HG03439 (cell line): ENCODE measurements at regions not wholly inside any gene's neighbourhood (a gene's known extent, or its start where the extent isn't known, plus 50 kb on each side); places are given as distances from the start of the nearest gene placed in this dataset.
"Not testable (repeated sequence)": the region's sequence is repeated elsewhere in the genome, so short reads cannot be mapped to it uniquely, and the experiment has no call there.

Source experiments
- ATAC-seq: cut with Tn5 transposase; IDR thresholded peaks from one replicate; pipeline ENCODE4 v1.9.1; 2021; ENCODE audit warnings: mild to moderate bottlenecking, moderate library complexity; ENCODE audit not compliant: unreplicated experiment

GRCh38 chr11:23797624-23798419 is 699.0 kb upstream of the LUZP2 start:
- ATAC-seq = no peak

DNA sequence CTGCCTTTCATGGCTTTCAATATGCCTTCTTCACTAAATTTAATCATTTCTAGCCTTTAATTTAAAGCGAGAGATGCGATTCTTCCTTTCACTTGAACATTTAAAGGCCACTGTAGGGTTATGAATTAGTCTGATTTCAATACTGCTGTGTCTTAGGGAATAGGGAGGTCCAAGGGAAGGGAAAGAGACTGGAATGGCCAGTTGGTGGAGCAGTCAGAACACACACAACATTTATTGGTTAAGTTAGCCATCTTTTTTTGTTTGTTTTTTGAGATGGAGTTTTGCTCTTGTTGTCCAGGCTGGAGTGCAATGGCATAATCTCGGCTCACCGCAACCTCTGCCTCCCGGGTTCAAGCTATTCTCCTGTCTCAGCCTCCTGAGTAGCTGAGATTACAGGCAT is 662.5 kb upstream of the LUZP2 start:
- not testable (repeated sequence) for ATAC-seq

- ATAC-seq = no peak
Measured at GRCh38 chr11:23836981-23837380, 659.9 kb upstream of the LUZP2 start.

DNA sequence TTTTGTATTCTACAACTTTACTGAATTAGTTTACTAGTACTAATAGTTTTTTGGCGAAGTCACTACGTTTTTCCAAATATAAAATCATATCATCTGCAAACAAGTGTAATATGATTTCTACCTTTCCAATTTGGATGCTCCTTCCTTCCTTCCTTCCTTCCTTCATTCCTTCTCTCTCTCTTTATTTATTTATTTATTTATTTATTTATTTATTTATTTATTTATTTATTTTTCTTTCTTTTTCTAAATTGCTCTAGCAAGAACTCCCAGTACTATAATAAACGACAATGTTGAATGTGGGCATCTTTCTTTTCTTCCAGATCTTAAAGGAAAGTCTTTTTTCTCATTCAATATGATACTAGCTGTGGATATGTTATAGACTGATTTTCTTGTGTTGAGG is 656.0 kb upstream of the LUZP2 start:
- no peak for ATAC-seq

- ATAC-seq = no peak
Measured at GRCh38 chr11:23846902-23847422, 649.9 kb upstream of the LUZP2 start.

DNA sequence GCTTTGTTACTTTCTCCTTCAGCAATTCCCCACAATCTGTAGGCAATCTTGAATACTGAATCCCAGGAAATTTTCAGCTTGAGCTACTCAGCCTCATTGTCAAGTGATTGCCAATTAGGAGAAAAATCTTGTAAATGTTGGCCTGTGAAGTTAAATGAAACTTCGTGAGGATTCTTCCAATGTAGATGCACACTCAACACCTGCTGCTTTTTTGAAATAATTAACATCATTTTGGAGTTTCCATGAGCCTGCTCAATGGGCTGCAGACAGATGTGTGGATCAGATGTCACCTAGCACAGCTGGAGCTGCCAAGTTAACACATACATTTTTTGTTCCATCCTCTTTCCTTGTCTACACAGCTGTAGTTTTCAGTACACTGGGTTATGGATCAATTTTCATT is 645.6 kb upstream of the LUZP2 start:
- no peak for ATAC-seq

DNA sequence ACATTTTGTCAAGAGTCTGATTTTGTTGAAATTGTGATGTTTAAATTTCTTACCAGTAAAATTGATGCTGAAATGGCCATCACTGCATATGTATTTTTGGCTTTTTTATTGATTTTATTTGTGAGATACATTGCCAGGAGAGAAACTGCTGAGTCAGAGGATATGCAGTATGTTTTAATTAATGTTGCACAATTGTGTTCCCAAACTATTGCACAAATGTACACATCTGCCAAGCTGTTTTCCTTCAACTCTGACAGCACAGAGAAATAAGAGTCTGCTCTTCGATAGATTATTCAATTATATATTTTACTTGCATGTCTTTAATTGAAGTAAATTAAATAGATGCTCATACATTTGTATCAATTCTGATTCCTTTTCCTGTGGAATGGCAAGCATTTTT is 640.2 kb upstream of the LUZP2 start:
- ATAC-seq = no peak

GRCh38 chr11:23859087-23859486 is 637.8 kb upstream of the LUZP2 start:
- ATAC-seq = no peak

GRCh38 chr11:23861615-23862014 is 635.2 kb upstream of the LUZP2 start:
- no peak for ATAC-seq

DNA sequence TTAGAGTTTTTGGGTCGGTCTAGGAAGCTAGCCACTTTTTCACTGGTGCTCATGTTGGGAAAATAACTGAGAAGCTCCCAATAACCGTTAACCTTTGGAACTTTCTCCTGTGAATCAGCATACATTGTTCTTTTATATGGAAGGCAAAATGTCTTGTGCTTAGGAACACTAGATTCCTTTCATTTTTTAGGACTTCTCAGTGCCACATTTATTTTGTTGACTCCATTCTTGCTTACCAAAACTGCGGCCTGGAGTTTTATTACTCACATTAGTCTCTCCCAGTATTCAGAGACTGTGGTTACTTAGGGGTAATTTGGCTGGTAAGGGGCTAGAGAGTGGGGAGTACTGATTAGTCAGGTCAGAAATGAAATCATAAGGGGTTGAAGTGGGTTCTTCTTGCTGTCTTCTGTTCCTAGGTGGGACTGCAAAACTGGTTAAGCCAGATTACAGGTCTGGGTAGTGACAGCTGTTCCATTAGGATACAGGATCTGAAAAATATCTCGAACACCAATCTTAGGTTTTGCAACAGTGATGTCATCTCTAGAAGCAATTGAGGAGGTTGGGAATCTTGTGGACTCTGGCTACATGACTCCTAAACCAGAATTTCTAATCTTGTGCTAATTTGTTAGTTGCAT is 631.4 kb upstream of the LUZP2 start:
- ATAC-seq = no peak

DNA sequence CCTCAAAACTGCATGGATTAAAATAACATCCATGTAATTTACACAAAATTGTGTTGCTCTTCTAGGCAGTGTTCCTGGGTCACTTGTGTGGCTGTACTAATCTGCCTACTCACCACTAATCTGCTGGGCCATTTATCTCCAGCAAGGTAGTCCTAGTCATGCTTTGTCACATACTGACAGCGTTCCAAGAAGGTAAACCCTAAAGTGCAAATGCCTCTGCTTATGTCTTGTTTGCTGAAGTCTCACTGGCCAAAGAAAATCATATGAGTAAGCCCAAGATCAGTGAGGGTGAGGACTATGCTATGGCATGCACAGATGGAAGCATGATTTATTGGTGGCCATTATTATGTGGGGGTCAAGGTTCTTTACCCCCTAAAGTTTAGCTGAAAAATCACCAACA is 630.2 kb upstream of the LUZP2 start:
- ATAC-seq = no peak

- ATAC-seq = no peak
Measured at GRCh38 chr11:23869671-23870070, 627.2 kb upstream of the LUZP2 start.

GRCh38 chr11:23873406-23873805 is 623.4 kb upstream of the LUZP2 start:
- no peak for ATAC-seq

GRCh38 chr11:23875176-23875850 is 621.5 kb upstream of the LUZP2 start:
- ATAC-seq = no peak

- ATAC-seq = not testable (repeated sequence)
Measured at GRCh38 chr11:23883426-23884048, 613.3 kb upstream of the LUZP2 start.

DNA sequence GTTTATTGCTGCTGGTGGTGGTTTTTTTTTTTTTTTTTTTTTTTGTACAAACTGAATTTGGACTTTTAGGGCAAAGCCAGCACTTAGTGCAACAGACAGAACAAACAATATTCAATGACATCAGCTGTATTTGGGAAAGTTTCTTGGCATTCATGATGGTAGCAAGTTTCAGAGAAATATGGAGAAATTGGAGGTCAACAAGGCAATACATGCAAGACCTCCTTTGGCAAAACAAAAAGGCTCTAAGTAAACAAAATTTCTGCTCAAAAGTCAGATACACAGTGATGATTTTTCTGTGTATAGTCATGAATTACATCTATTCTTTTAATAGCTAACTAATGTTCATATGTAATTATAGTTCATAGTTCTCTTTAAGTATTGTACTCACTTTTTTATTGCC is 612.5 kb upstream of the LUZP2 start:
- ATAC-seq = no peak

DNA sequence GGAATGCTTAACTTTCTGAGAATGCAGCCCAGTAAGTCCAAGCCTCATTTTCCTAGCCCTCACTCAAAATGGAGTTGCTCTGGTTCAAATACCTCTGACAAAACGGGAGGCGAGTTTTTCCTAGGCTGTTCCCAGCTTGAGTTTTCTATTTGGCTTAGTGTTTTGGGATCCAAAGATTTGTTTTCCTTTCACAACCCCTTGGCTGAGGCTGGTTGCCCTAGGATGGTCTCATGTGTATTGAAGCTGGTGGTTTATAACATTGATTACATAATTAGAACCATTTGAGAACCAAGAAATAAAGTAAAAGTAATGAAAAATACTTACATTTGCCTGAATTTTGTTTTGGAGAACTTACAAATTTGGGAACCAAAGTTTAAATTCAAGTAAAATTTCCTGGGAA is 611.1 kb upstream of the LUZP2 start:
- no peak for ATAC-seq

GRCh38 chr11:23887122-23887521 is 609.7 kb upstream of the LUZP2 start:
- not testable (repeated sequence) for ATAC-seq

- ATAC-seq = no peak
Measured at GRCh38 chr11:23893126-23893525, 603.7 kb upstream of the LUZP2 start.

GRCh38 chr11:23897453-23898286 is 599.2 kb upstream of the LUZP2 start:
- ATAC-seq = no peak
